ENCODE measurements at regions not wholly inside any gene's neighbourhood (a gene's known extent, or its start where the extent isn't known, plus 50 kb on each side); places are given as distances from the start of the nearest gene placed in this dataset.

DNA sequence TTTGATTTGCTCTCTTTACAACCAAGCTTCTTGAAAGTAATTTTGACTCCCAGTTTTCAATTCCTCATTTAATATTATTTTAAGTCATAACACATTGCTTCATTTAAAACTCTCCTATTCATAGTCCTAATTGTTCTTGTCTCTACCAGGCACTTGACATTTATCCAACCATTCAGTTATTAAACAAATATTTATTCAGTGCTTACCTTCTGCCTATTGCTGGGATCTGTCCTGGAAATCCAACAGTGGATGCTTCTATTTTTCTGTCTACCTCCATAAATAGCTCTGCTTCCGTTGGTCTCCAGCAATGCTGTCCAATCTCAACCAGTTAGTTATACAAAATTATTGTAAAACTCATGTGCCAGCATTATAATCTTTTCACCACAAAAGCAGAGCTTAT, 615.1 kb downstream of the ZWINT start:
- no peak overlapping the region for H2AFZ ChIP-seq (ENCODE audit: control insufficient read depth, low read length)
- no peaks in the 10 kb centered on the region for H3K79me2 ChIP-seq (ENCODE audit: control insufficient read depth, insufficient read depth, low read length)
- TF ChIP-seq, protein P1, sequence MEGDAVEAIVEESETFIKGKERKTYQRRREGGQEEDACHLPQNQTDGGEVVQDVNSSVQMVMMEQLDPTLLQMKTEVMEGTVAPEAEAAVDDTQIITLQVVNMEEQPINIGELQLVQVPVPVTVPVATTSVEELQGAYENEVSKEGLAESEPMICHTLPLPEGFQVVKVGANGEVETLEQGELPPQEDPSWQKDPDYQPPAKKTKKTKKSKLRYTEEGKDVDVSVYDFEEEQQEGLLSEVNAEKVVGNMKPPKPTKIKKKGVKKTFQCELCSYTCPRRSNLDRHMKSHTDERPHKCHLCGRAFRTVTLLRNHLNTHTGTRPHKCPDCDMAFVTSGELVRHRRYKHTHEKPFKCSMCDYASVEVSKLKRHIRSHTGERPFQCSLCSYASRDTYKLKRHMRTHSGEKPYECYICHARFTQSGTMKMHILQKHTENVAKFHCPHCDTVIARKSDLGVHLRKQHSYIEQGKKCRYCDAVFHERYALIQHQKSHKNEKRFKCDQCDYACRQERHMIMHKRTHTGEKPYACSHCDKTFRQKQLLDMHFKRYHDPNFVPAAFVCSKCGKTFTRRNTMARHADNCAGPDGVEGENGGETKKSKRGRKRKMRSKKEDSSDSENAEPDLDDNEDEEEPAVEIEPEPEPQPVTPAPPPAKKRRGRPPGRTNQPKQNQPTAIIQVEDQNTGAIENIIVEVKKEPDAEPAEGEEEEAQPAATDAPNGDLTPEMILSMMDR (optimal IDR thresholded peaks at IDR 0.05 in 1 of 3, IDR thresholded peaks at IDR 0.05 in 1 of 3, conservative IDR thresholded peaks at IDR 0.05 in 1 of 3; ENCODE audit: extremely low read depth in 1 of 3, insufficient read depth in 2 of 3, low read length in 3 of 3), result no peak
- no peak for TF ChIP-seq EZH2 (IDR thresholded peaks at IDR 0.05; ENCODE audit: low read length)
- no peaks in the 10 kb centered on the region for H4K20me1 ChIP-seq (ENCODE audit: control insufficient read depth, extremely low read depth, insufficient read depth, low read length)
- H3K4me1 ChIP-seq (ENCODE audit: control insufficient read depth, extremely low read depth, insufficient read depth, low read length), result no peaks in the 10 kb centered on the region
- H3K36me3 ChIP-seq (ENCODE audit: control insufficient read depth in 2 of 2, extremely low read depth in 1 of 2, insufficient read depth in 2 of 2, low read length in 2 of 2), result no peaks in the 10 kb centered on the region
- H3K9me3 ChIP-seq (ENCODE audit: control insufficient read depth, low read depth, low read length), result no peaks in the 10 kb centered on the region
- no peak overlapping the region for H3K27ac ChIP-seq (ENCODE audit: control insufficient read depth, insufficient read depth, low read length)
- H3K4me3 ChIP-seq (ENCODE audit: control insufficient read depth in 2 of 3, extremely low read depth in 1 of 3, insufficient read depth in 2 of 3, low read depth in 1 of 3, low read length in 3 of 3), result no peak overlapping the region
- no peak for DNase-seq (ENCODE audit: low read depth, low spot score)
- H3K27me3 ChIP-seq (ENCODE audit: control insufficient read depth, extremely low read depth, insufficient read depth, low read length), result no peaks in the 10 kb centered on the region
- no peak overlapping the region for H3K9ac ChIP-seq (ENCODE audit: control insufficient read depth, extremely low read depth, insufficient read depth, low read length)
- H3K9me1 ChIP-seq (ENCODE audit: control insufficient read depth, extremely low read depth, insufficient read depth, low read length), result no peaks in the 10 kb centered on the region
- dilution Hi-C loops (cut with MboI; ENCODE audit: extremely low pct_ligation_motif_present, low sequenced_read_pairs), result no loop called here
- H3K4me2 ChIP-seq (ENCODE audit: control insufficient read depth, extremely low read depth, insufficient read depth, low read depth, low read length), result no peak overlapping the region
- FAIRE-seq, result no peak

DNA sequence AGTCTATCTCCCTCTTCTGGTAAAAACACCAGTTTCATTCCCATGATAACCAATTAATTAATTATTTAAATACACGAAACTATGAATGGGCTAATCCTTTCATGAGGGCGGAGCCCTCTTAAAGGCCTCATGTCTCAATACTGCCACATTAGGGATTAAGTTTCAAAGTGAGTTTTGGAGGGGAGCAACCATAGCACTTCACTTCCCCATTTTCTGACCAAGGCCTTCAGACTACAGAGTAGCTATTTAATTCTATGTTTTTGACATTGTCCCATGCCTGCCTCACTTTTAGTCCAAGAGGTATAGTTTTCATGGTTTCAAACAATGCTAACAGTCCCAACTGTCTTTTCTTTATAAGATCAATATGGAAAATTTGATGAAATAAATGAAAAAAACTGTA, 618.6 kb downstream of the ZWINT start:
- DNase-seq (ENCODE audit: low read depth, low spot score) (no peak), FAIRE-seq (no peak)
- Histone ChIP-seq H3K79me2 (ENCODE audit: control insufficient read depth, insufficient read depth, low read length) (no peaks in the 10 kb centered on the region), H3K4me2 (ENCODE audit: control insufficient read depth, extremely low read depth, insufficient read depth, low read depth, low read length) (no peak overlapping the region), H3K27me3 (ENCODE audit: control insufficient read depth, extremely low read depth, insufficient read depth, low read length) (no peaks in the 10 kb centered on the region), H4K20me1 (ENCODE audit: control insufficient read depth, extremely low read depth, insufficient read depth, low read length) (no peaks in the 10 kb centered on the region), H3K4me3 (ENCODE audit: control insufficient read depth in 2 of 3, extremely low read depth in 1 of 3, insufficient read depth in 2 of 3, low read depth in 1 of 3, low read length in 3 of 3) (no peak overlapping the region), H3K36me3 (ENCODE audit: control insufficient read depth in 2 of 2, extremely low read depth in 1 of 2, insufficient read depth in 2 of 2, low read length in 2 of 2) (no peaks in the 10 kb centered on the region), H3K9me3 (ENCODE audit: control insufficient read depth, low read depth, low read length) (no peaks in the 10 kb centered on the region), H3K9me1 (ENCODE audit: control insufficient read depth, extremely low read depth, insufficient read depth, low read length) (no peaks in the 10 kb centered on the region), H3K9ac (ENCODE audit: control insufficient read depth, extremely low read depth, insufficient read depth, low read length) (no peak overlapping the region), H3K4me1 (ENCODE audit: control insufficient read depth, extremely low read depth, insufficient read depth, low read length) (no peaks in the 10 kb centered on the region), H2AFZ (ENCODE audit: control insufficient read depth, low read length) (no peak overlapping the region), H3K27ac (ENCODE audit: control insufficient read depth, insufficient read depth, low read length) (no peak overlapping the region)
- dilution Hi-C loops (cut with MboI; ENCODE audit: extremely low pct_ligation_motif_present, low sequenced_read_pairs), result no loop called here
- TF ChIP-seq, protein P1 (optimal IDR thresholded peaks at IDR 0.05 in 1 of 3, IDR thresholded peaks at IDR 0.05 in 1 of 3, conservative IDR thresholded peaks at IDR 0.05 in 1 of 3; ENCODE audit: extremely low read depth in 1 of 3, insufficient read depth in 2 of 3, low read length in 3 of 3), result no peak
- no peak for TF ChIP-seq EZH2 (IDR thresholded peaks at IDR 0.05; ENCODE audit: low read length)
